Neural progenitor cell (in vitro differentiated cells): ENCODE measurements at regions not wholly inside any gene's neighbourhood (a gene's known extent, or its start where the extent isn't known, plus 50 kb on each side); places are given as distances from the start of the nearest gene placed in this dataset.

Source experiments
- EZH2 ChIP-seq: fragments of 200-600 bp; sonication (generic); IDR thresholded peaks from 2 replicates; pipeline ENCODE4 v1.6.1; 2017; ENCODE audit warnings: antibody characterized with exemption, mild to moderate bottlenecking, moderate library complexity
- EZH2phosphoT487 ChIP-seq: fragments of 200-600 bp; sonication (generic); IDR thresholded peaks from 2 replicates; pipeline ENCODE4 v1.6.1; 2017; ENCODE audit warnings: antibody characterized with exemption
- TF ChIP-seq, protein P1 (sequence below): fragments of 200-600 bp; sonication (generic); IDR thresholded peaks from 2 replicates; pipeline ENCODE4 v1.5.1; 2017; ENCODE audit warnings: antibody characterized with exemption, mild to moderate bottlenecking

DNA sequence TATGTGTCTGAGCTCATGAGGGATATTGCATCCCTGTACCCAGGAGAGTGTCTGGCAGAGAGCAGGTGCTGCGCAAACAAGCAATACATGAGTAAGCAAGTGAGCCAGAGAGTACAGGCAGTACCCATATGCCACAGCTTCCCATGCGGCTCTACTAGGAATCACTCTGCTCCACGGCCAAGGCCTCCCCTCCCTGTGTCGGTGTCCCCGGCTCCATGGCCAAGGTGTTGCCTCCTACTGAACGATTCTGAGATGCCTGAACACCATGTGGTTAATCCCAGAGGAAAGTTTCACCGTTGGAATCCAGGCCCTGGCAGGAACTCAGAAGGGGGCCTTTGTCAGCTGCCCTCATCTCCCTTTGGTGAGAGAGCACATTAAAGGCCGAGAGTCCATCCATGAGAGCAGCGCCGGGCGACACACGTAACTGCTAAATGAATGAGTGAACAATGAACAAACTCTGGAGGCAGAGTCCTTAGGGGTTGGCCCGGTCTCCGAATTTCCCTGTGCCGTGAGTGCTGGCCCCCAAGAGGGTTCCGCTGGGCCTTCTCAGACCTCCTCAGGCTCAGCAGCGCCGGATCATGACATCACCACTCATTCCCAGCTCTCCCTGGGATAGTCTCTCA is 136.0 kb upstream of the FAM20C start:
- TF ChIP-seq, protein P1, sequence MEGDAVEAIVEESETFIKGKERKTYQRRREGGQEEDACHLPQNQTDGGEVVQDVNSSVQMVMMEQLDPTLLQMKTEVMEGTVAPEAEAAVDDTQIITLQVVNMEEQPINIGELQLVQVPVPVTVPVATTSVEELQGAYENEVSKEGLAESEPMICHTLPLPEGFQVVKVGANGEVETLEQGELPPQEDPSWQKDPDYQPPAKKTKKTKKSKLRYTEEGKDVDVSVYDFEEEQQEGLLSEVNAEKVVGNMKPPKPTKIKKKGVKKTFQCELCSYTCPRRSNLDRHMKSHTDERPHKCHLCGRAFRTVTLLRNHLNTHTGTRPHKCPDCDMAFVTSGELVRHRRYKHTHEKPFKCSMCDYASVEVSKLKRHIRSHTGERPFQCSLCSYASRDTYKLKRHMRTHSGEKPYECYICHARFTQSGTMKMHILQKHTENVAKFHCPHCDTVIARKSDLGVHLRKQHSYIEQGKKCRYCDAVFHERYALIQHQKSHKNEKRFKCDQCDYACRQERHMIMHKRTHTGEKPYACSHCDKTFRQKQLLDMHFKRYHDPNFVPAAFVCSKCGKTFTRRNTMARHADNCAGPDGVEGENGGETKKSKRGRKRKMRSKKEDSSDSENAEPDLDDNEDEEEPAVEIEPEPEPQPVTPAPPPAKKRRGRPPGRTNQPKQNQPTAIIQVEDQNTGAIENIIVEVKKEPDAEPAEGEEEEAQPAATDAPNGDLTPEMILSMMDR, result no peak
- TF ChIP-seq EZH2 (no peak), EZH2phosphoT487 (no peak)
